GM21526 (cell line): ENCODE measurements at regions not wholly inside any gene's neighbourhood (a gene's known extent, or its start where the extent isn't known, plus 50 kb on each side); places are given as distances from the start of the nearest gene placed in this dataset.

Experiments used
- ATAC-seq: cut with Tn5 transposase; IDR thresholded peaks from one replicate; pipeline ENCODE4 v1.9.1; 2021; ENCODE audit warnings: moderate library complexity; ENCODE audit not compliant: unreplicated experiment, low FRiP score

DNA sequence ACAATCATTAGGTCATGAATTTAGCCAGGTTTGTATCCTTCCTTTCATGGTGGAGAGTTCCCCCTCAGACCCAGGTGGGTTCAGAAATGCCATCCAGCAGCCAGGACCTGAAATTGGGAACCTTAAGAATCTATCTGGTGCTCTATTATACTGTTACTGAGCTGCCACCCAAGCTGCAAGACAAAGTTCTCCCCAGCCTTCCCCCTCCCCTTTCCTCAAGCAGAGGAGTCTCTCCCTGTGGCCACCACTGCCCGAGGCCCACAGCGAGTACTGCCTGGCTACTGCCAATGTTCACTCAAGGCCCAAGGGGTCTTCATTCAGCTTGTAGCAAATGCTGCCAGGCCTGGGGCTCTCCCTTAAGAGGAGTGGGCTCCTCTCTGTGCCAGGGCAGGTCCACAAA, 133.8 kb downstream of the TMEM38B start:
- no peak for ATAC-seq

GRCh38 chr9:105828596-105829213, 134.4 kb downstream of the TMEM38B start:
- ATAC-seq: no peak

GRCh38 chr9:105830461-105830860, 136.1 kb downstream of the TMEM38B start:
- ATAC-seq: no peak

DNA sequence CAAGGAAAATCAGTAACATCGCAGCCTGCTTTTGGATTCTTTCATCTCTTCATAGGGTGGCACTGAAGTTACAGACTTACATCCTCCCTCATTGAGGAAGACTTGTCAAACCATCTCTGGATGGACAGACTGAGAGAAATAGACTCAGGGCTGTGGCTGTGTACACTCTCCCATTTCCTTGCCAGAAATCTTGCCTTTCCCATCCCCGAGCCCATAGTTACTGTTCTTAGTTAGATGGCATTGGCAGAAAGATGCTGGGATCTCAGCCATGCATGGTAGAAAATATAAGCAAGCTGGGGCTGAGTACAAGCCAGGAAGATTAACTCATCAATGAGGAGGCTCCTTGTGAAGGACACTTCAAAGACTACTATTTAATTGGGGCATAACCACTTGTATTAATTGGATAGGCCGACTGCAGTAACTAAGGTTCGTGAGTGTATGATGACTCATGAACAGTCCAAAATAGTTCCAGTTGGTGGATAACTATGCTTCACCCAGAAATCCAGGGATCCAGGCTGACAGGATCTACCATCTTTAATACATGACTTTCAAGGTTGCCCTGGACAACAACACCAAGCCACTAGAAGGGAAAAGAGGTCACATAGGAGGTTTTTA, 137.9 kb downstream of the TMEM38B start:
- no peak for ATAC-seq

- no peak for ATAC-seq
Measured at GRCh38 chr9:105833271-105833975, 139.1 kb downstream of the TMEM38B start.

- ATAC-seq: no peak
Measured at GRCh38 chr9:105834404-105834803, 140.1 kb downstream of the TMEM38B start.

- no peak for ATAC-seq
Measured at GRCh38 chr9:105835721-105836120, 141.4 kb downstream of the TMEM38B start.

- ATAC-seq: no peak
Measured at GRCh38 chr9:105836936-105837660, 142.8 kb downstream of the TMEM38B start.

DNA sequence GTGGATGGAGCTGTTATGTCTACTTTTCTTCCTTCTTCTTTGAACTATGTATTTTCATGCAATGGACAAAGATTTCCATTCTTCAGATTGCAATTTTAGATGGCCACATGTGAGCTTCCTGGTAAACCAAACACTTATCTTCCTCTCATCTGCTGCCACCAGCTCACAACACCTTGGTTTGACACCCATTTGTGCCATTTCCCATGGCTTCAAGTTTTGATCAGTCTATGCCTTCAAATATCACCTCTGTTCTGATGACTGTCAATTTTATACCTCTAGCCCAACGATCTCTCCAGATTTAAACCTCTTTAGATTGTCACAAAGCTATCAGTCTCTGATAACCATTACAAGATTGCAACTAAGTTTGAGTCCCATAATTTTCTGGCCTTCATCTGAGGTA, 147.2 kb downstream of the TMEM38B start:
- no peak for ATAC-seq

- ATAC-seq: peak; percentile 75
Measured at GRCh38 chr9:105842023-105842644, 147.8 kb downstream of the TMEM38B start.

GRCh38 chr9:105846825-105847224, 152.5 kb downstream of the TMEM38B start:
- no peak for ATAC-seq

DNA sequence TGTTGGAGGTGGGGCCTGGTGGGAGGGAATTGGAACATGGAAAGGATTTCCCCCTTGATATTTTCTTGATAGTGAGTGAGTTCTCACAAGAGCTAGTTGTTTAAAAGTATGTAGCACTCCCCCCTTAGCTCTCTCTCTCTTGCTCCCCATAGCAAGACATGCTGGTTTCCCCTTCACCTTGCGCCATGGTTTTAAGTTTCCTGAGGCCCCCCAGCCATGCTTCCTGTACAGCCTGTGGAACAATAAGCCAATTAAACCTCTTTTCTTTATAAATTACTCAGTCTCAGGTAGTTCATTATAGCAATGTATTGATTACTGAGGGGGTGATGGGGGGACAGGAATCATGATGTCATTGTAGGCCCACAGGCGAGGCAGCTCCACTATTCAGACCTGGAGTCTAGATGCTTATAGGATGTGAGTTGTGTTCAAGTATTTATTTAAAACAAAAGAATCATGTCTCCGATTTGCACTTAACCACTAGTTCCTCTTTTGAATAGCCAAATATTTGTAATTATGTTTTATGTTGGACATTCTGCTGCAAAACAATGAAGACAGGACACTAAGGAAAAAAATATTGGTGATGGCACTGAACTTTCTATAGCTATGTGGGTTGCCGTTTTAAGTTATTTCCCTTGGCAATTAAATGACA, 156.6 kb downstream of the TMEM38B start:
- no peak for ATAC-seq

DNA sequence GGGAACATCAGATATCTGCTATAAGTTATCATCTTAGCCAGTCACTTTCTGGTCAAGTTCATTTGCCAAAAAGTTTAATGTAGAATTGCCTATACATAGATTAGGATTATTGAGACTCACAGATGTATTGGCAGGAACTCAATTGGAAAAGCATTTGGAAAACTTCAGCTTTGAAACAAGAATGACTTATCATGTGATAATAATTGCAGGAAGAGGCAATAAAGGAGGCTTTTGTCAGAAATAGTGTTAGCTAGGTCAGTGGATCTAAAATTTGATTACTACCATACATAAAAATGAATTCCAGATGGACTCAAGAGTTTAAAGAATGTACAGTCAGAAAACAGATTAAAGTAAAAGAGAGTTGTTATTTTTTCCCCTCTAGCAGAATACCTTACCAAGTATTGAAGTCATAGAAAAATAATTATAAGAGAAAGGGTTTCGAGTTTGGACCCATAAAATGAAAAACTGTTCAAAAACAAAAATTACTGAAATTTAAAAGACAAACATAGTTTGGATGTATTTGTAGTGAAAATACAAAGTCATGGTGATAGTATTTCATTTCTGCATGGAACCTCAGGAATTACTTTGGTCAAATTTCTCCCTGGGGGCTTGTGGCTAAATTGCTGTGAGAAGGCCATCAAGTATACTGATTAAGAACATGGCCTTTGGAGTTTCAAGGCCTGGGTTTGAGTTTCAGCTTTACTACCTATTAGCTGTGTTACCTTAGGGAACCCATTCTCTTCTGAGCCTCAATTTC, 159.9 kb downstream of the TMEM38B start:
- no peak for ATAC-seq

DNA sequence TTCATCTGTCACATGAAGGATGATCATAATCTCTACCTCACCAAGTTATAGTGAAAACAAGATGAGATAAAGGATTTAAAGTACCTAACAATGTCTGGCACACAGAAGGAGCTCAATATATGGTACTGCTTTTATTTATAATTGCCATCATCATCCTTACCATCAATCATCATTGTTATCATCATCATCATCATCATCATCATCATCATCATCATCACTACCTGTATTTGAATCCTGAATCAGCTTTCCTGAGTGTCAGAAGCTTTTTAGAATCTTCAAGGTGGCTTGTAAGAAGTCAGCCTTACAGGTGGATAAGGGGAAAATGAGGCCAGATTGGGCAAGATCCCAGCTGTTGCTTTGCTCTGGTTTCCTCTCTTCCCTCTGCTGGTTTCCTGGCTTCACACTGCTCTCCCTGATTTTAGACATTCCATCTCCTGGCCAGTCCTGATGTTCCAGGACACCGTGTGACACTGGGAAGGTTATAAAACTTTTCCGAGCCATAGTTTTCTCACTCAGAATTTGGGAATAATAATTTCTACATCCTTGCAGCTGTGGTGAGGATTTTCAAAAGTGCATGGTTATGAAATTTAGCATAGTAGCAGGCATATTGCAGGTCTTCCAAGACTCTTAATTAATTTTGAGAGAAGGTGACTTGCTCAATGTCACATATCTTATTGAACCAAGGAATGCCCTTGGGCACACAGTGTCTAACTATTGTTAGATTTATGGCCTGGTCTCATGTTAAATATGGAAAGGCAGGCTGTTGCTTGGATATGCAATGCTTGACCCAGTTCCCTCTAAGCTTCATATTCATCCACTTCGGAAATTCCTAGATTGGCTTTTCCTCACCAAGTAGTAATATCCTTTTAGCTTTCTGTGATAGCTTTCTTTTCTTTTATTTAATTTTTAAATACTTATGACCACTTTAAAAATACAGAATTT, 160.7 kb downstream of the TMEM38B start:
- ATAC-seq: no peak

DNA sequence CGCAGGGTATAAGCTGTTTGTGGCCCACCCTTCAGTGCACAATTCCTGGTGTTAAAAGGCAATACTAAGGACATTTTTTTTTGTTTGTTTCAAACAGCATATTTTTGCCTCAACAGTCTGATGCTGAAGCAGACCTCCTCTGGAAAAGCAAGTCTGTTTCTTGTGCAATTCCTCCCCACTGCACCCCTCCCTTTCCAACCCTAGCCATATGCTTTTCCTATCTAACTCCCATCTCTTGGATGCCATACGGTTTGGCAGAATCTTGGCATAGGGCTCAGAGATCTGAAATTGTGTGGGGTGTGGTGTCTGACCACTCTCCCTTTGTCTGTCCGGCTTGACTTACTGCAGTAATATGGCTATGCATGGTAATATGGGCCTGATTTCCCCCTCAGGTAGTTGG, 161.6 kb downstream of the TMEM38B start:
- ATAC-seq: no peak

GRCh38 chr9:105858006-105858690, 163.8 kb downstream of the TMEM38B start:
- ATAC-seq: no peak

DNA sequence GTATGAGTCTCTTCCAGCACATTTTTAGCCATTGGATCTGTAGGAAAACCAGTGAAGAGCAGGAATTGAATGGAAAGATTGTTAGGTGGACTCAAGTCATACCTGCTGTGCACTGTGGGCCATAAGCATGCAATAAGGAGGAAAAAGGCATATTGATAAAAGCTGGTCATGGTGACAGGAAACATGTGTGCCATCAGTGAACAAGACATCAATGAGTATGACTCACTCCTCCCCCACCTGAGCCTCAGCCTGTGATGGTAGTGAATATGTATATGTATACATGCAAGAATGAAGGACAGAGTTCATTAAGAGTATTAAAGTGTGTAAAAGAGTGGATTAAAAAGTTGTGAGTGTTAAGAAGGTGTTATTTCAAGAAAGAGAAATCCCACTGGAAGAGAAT, 164.5 kb downstream of the TMEM38B start:
- no peak for ATAC-seq
